Fibroblast of skin of left quadriceps (primary cell): ENCODE measurements at regions not wholly inside any gene's neighbourhood (a gene's known extent, or its start where the extent isn't known, plus 50 kb on each side); places are given as distances from the start of the nearest gene placed in this dataset.
"Not testable (repeated sequence)": the region's sequence is repeated elsewhere in the genome, so short reads cannot be mapped to it uniquely, and the experiment has no call there.

Source experiments
- DNase-seq, 2 experiments: peaks; one replicate each; pipeline ENCODE4 v3.0.0-alpha.2; 2013; ENCODE audit warnings: low read depth in 2 of 2

- no peak for DNase-seq
Measured at GRCh38 chr6:140281236-140281635, 906.8 kb upstream of the CITED2 start.

DNA sequence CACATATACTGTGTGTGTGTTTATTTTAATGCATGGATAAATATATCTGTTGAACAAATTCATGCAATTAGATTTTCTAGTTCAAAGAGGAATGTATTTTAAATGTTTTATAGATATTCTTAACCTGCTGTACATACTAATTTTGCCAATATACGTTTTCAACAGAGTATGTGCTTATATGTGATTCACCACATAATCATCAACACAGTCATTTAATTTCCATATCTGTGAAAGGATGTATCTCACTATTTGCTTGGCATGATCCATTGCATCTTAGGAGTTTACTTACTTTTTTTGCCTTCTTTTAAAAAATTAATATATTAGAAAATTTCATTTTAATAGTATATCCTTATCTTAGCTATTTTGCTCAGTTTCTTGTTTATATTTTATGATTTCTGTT, 902.3 kb upstream of the CITED2 start:
- no peak for DNase-seq

DNA sequence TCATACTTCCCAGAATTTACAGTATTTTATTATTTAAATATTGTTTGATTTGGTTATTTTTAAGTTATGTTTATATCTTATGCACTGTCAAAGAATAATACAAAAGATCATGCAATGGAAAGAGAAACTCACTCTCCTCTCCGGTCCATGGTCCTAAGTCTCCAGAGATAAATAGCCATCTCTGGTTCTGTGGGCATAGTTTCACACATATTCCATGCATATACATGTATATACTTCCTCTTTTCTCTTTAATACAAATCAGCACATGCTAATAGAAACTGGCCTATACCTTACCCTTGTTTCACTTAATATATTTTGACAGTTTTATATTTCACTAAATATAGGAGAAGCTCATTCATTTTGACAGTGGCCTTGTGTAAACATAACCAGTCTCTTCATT, 901.7 kb upstream of the CITED2 start:
- DNase-seq = no peak

DNA sequence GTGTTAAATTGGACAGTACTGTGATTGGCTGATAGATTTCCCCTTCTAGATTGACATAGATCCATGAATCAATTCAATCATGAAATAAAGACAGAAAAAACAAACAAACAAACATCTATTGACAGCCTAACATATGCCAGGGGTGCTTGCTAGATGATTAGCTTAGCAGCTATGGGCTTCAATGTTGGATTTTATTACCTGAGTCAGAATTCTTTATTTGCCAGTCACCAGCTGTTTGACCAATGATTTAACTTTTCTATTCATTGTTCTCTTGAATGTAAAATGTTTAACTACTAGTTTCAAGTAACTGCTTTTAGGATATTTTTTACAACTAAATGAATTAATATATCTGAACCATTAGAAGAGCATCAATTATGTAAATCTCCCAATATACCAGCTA, 901.3 kb upstream of the CITED2 start:
- no peak for DNase-seq

DNA sequence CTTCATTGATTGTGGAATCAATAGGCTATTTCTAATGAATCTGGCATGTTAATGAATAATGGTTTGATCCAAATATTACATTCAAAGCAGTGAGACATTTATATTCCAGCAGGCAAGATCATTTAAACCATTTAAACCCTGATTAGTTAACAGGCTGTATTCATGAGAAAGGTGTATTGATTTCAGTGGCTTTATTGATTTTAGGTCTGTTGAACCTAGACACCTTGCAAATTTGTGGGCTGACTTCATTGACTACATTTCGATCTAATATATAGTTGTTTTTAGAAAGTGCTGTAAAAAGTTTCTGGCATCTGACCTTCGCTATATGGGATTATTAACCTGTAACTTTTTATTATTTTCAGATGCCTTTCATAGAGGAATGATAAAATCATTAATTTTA, 900.1 kb upstream of the CITED2 start:
- DNase-seq = no peak

- DNase-seq = no peak
Measured at GRCh38 chr6:140271759-140272377, 897.4 kb upstream of the CITED2 start.

DNA sequence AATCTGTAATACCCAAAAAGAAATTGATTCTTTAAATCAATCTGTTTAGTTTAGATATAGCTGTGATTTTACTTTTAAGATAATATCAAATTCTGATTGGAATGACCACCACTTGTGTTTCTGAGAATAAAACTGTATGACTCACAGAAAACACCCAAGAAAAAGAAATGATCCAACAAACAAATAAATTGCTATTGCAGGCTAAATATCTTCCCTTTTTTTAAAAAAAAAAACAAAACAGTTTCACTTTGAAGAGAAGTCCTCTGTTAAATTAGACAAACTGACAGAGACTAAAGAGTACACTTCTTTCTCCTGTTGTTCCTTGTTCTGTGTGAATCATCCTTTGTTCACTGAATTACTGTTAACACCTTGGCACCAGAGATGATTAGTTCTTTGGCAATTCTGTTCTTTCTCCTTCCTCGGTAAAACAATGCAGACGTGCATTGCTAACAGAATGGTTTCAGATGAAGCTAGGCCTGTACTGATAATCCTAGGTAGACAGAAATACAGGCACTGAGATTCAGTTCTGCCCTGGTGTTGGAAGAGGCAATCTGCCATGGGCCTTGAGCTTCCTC, 895.2 kb upstream of the CITED2 start:
- DNase-seq = no peak

DNA sequence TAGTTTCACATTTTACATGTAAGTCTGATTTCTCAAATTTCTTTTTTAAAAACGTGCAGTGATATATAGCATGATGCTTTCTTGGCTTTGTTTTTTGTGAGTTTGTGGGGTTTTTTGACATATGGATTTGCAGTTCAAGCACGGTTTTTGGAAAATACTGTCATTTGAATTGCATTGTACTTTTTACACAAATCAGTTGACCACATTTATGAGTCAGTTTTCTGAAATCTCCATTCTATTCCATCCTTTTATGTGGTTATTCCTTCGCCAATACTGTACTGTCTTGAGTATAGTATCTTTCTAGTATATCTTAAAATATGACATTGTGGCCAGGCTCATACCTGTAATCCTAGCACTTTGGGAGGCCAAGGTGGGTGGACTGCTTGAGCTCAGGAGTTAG, 890.0 kb upstream of the CITED2 start:
- DNase-seq = peak; percentile 20 to 23

GRCh38 chr6:140258302-140258701, 883.9 kb upstream of the CITED2 start:
- DNase-seq = not testable (repeated sequence)

DNA sequence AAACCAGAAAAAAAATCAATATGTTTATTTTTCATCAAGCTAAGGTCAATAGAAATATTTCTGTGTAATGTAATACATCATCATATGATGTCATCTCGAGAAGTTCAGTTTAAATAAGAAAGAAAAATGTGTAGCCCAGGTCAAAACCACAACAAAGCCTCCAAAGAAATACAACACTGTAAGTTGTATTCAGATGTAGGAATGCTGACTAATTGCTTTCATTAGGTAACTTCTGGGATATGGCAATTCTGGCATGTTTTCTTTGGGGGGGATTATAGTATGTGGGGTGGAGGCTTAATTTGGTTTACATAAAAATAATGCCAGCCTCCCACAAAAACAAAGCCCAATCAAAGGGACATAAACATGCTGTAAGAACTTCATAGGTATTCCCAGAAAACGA, 881.8 kb upstream of the CITED2 start:
- no peak for DNase-seq

DNA sequence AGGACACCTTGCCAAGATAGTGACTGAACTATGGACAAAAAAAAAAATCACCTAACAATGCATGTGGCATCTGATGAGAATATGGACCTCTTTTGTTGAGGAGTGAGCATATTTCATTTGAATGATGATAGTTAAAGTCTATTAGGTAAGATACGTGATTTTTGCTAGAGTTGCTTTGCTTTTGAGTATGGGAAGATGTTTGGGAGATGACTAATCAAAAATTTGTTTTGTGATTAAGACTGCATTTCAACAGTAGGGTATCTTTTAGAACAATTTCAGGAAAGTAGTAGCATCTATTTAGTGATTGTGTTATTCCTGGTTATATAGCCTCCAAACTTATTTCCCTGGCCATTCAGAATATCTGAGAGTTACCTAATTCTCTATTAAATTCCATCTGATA, 878.6 kb upstream of the CITED2 start:
- peak; percentile 29 to 34 for DNase-seq

GRCh38 chr6:140252099-140252498, 877.7 kb upstream of the CITED2 start:
- DNase-seq = no peak

DNA sequence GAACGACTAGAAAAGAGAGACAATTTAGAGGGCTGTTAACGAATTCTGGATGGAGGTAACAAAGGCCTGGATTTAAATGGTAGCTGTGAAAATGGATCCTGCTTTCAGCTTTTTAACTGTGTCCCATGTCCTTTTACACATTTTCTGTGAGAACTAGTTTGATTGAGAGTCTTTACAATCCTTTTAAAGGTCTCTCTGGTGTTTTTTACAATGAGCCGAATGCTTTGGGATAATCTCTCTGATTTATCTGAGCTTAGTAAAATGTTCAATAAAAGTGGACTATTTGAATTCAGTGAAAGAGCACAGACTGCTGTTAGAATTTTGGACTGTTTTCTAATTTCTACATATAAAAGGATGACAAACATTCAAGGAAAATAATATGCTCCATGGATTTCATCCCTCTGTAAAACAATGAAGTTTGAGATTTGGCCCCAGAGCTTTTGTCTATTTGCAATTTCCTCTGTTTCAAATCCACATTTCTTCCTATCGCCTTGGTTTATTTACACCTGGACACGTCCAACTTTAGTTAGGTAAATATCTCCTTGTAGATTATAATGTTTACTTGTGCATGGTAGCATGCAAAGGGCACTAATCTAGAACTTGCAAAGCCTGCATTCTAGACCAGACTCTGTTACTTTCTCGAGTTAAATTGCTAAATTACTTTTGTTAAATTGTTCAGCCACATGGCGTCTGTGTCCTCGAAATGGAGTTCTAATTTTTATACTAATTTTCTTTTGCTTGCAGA, 871.0 kb upstream of the CITED2 start:
- no peak for DNase-seq

DNA sequence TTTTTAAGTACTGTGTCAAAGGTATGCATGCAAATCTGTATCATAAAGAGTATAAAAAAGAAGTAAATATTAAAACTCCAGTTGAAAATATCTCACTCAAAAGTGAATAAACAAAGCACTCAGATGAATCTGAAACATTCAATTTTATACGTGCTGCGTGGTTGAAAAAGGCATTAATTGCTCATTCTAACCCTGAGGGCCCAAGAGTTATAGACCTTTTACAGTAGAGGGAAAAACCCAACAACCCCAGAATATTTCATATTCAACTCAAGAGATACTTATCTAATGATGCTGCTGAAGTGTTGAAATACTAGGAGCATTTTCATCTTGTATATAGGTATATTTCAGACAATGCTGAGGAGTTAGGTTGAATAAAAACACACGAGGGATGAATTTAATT, 862.8 kb upstream of the CITED2 start:
- no peak for DNase-seq

GRCh38 chr6:140236732-140237131, 862.3 kb upstream of the CITED2 start:
- no peak for DNase-seq

- DNase-seq = no peak
Measured at GRCh38 chr6:140230282-140230681, 855.8 kb upstream of the CITED2 start.

DNA sequence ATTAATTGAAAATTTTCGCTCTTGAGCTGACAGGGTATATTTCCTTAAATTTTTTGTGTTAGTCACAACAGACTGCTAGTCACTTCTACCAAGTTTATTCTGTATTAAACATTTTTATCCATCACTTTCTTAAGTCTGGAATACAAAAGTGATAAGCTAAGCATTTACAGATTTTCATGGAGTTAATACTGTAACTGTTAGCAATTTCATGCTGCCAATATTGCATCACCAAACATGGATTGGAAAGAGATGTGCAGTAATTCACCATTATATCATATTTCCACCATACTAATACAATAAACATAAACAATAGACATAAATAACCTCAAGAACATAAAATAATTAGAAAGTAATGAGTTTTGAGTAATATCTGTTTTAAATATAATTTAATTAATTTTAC, 854.0 kb upstream of the CITED2 start:
- DNase-seq = no peak

GRCh38 chr6:140226637-140227036, 852.2 kb upstream of the CITED2 start:
- DNase-seq = no peak

DNA sequence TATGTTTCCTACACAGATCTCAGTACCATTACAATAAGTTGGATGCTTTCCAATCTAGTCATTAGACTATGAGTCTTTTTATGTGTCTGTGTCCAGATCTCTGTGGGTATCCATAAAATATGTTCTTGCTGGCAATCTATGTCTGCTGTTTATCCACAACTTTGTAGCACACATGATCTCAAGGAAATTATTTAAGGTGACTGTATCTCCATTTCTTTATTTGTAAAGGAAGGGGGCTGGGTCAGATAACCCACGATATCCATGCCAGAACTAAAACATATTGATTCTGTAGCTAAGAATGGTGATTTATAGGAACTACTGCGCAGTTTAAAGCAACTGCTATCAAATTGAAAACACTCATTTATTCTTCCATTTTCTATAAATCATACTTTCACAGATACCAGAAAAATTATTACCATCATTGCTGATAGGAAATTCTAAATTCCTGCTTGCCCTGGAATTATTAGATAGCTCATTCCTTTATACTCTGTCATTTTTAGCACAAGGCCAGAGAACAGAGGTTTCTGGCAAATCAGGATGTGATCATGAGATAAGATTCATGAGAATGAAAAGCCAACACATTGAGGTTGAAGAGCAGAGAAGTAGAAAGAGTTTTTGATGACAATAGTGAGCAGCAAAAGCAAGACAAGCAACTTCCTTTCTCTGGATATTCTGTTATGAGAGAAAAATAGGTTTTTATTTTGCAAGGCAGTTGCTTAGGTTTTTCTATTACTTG, 851.4 kb upstream of the CITED2 start:
- DNase-seq = peak; percentile 48 to 49

GRCh38 chr6:140217283-140217682, 842.8 kb upstream of the CITED2 start:
- no peak for DNase-seq

- DNase-seq = no peak
Measured at GRCh38 chr6:140209775-140210174, 835.3 kb upstream of the CITED2 start.

GRCh38 chr6:140208286-140208685, 833.8 kb upstream of the CITED2 start:
- DNase-seq = no peak
